Activated T-helper 2 cell treated with anti-CD3 and anti-CD28 coated beads, Interferon-gamma antibody, Interleukin-2, Interleukin-4, amounts not matched to agents 10 μg/mL and 5 μg/mL and 100 μg/mL, durations not matched to agents 14 hours and 24 hours and 36 hours (primary cell): ENCODE measurements at regions not wholly inside any gene's neighbourhood (a gene's known extent, or its start where the extent isn't known, plus 50 kb on each side); places are given as distances from the start of the nearest gene placed in this dataset.
"Not testable (repeated sequence)": the region's sequence is repeated elsewhere in the genome, so short reads cannot be mapped to it uniquely, and the experiment has no call there.

Experiments used
- DNase-seq: peaks from one replicate; pipeline ENCODE4 v3.0.0; 2021; ENCODE audit warnings: low spot score
- H3K27ac Mint-ChIP-seq: one replicate; pipeline ENCODE4 v1.8.0; 2021; ENCODE audit warnings: mixed read lengths
- H3K27me3 Mint-ChIP-seq: one replicate; pipeline ENCODE4 v1.8.0; 2021; ENCODE audit warnings: low read depth, mixed read lengths
- H3K36me3 Mint-ChIP-seq: one replicate; pipeline ENCODE4 v1.8.0; 2021; ENCODE audit warnings: low read depth, mixed read lengths
- H3K4me1 Mint-ChIP-seq: one replicate; pipeline ENCODE4 v1.8.0; 2021; ENCODE audit warnings: low read depth, mixed read lengths
- H3K4me3 Mint-ChIP-seq: one replicate; pipeline ENCODE4 v1.8.0; 2021; ENCODE audit warnings: low read depth, mild to moderate bottlenecking, moderate library complexity, mixed read lengths
- H3K9me3 Mint-ChIP-seq: one replicate; pipeline ENCODE4 v1.8.0; 2021; ENCODE audit warnings: mixed read lengths
- intact Hi-C: fragments of 100-400 bp; cut with micrococcal nuclease; formaldehyde crosslinking; loops from one replicate; pipeline ENCODE4 v1.15.1; 2023

- H3K4me1 Mint-ChIP-seq, result peaks cover 25% of the 10 kb centered on the region
- H3K36me3 Mint-ChIP-seq, result no peaks in the 10 kb centered on the region
- no peak for DNase-seq
- peaks cover 5% of the 10 kb centered on the region for H3K9me3 Mint-ChIP-seq
- H3K27ac Mint-ChIP-seq, result no peak overlapping the region
- no peak overlapping the region for H3K4me3 Mint-ChIP-seq
- intact Hi-C loops, result loop anchor here (5.0 to 10.0 kb wide), 2 partner anchors 148 to 245 kb away; no protein-coding TSS in a partner anchor
- H3K27me3 Mint-ChIP-seq, result no peaks in the 10 kb centered on the region
Measured at GRCh38 chr1:193456811-193457280, 270.4 kb upstream of the B3GALT2 start.

DNA sequence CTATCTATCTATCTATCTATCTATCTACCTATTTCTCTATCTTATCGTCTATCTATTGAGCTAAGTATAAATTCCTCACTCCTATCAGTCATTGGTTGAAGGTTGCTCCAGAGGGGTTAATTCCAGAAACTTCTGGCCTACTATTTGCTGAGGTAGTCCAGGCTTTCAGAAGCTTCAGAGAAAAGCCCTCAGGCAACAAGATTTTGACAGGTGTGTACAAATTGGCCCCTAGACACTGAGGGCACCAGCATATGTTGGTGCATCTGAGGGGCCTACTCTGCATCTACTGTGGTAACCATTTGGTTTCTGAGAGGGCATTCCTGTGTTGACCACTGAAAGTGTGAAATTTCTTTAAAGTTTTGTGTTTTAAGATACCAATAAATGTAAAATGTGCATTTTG lies 265.2 kb upstream of the B3GALT2 start:
- Mint-ChIP-seq H3K36me3 (peaks cover 8% of the 10 kb centered on the region), H3K4me1 (peaks cover 19% of the 10 kb centered on the region), H3K27me3 (no peaks in the 10 kb centered on the region), H3K9me3 (peaks cover 17% of the 10 kb centered on the region), H3K27ac (no peak overlapping the region), H3K4me3 (no peak overlapping the region)
- intact Hi-C loops, result loop anchor here (10.0 kb wide), 1 partner anchor 153 kb away; no protein-coding TSS in a partner anchor
- no peak for DNase-seq

DNA sequence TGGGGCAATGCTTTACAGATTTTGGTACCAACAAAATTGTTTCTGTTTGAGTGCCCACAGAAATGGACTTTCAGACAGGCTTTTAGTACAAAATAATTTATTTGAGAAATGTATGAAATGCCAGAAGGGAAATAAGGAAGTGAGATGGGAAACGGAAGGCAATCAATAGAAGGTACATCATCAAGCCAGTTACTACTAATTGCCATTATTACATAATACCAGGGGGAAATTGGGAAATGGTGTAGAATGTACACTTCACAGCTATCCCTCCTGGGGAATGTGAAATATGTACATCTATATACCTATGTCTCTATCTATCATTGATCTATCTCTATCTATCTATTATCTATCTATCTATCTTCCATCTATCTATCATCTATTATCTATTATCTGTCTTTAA lies 264.6 kb upstream of the B3GALT2 start:
- H3K9me3 Mint-ChIP-seq, result peaks cover 17% of the 10 kb centered on the region
- no peak for DNase-seq
- intact Hi-C loops, result loop anchor here (10.0 kb wide), 1 partner anchor 154 kb away; no protein-coding TSS in a partner anchor
- H3K36me3 Mint-ChIP-seq, result peaks cover 8% of the 10 kb centered on the region
- H3K27ac Mint-ChIP-seq, result no peak overlapping the region
- peaks cover 19% of the 10 kb centered on the region for H3K4me1 Mint-ChIP-seq
- no peak overlapping the region for H3K4me3 Mint-ChIP-seq
- H3K27me3 Mint-ChIP-seq, result no peaks in the 10 kb centered on the region

DNA sequence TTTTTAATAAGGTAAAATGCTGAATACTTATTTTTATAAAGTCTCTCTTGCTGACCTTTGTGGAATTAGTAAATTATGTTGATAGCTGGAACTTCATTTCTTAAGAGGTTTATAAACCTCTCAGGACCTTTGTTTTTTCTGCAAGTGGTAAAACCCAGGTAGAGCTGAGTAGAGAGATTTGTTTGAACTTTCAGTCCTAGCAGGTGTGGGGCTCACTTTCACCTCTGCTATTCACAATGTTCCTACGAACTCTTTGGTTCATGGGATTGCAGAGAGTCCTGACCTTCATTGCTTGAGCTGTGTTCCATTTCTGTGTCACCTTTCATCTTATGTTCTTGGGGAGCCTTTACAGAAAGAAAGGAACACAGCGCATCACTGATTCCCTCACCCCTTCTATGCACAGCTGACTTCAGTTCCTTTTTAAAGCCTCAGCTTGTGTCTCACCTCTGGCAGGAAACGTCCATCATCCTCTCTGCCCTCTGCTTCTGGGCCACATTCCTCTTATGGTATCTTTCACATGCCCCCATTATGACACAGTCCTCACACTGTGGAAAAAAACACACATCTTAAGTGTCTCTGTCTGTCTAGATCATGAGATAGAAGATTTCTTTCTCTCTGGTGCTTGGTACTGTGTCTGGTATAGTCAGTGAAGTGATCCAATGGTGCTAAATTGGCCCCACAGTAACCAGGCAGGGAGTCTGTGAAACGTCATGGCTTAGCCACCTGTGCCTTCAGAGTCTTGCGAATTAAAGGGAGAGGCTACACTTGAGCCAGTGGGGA lies 262.5 kb upstream of the B3GALT2 start:
- peaks cover 17% of the 10 kb centered on the region for H3K9me3 Mint-ChIP-seq
- peak overlapping the region; percentile 27 for H3K4me3 Mint-ChIP-seq
- peak overlapping the region; percentile 59 for H3K27ac Mint-ChIP-seq
- intact Hi-C loops, result no loop called here
- H3K36me3 Mint-ChIP-seq, result peaks cover 8% of the 10 kb centered on the region
- H3K4me1 Mint-ChIP-seq, result peaks cover 19% of the 10 kb centered on the region
- no peak for DNase-seq
- no peaks in the 10 kb centered on the region for H3K27me3 Mint-ChIP-seq

DNA sequence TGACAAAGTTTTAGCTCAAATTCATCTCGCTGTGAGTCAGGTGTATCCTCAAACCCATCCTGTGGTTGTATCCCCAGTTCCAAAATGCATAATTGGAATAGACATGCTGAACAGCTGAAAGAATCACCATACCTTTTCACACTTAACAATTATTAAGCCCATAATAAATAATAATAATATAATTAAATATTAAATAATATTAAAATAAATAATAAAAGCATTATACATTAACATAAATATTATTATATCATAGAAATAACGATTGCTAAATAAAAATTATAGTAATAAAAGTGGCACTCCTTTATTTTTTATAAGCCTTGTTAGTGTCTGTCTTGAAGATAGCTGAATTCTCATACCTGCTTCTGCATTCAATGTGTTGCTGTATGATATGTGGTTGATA lies 257.5 kb upstream of the B3GALT2 start:
- peaks cover 21% of the 10 kb centered on the region for H3K36me3 Mint-ChIP-seq
- intact Hi-C loops, result no loop called here
- DNase-seq, result no peak

DNA sequence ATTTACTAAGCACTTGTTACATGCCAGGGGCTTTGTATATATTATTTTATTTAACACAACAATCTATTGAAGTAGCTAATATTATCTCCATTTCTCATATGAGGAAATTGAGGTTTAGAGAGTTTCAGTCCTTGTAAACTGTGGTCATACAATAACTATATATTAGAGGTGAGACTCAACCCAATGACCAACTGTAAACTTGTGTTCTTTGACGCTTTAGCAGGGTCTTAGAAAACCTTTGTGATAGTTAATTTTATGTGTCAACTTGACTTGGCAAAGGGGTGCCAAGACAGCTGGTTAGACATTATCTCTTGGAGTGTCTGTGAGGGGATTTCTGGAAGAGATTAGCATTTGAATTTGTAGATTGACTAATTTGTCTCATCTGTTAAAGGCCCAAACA lies 252.4 kb upstream of the B3GALT2 start:
- peaks cover 28% of the 10 kb centered on the region for H3K4me1 Mint-ChIP-seq
- intact Hi-C loops, result no loop called here
- H3K36me3 Mint-ChIP-seq, result peaks cover 49% of the 10 kb centered on the region
- H3K9me3 Mint-ChIP-seq, result peaks cover 47% of the 10 kb centered on the region
- no peak overlapping the region for H3K4me3 Mint-ChIP-seq
- no peaks in the 10 kb centered on the region for H3K27me3 Mint-ChIP-seq
- no peak for DNase-seq
- no peak overlapping the region for H3K27ac Mint-ChIP-seq

More for the DNA sequence above, 257.5 kb upstream of the B3GALT2 start:
- peaks cover 16% of the 10 kb centered on the region for H3K9me3 Mint-ChIP-seq
- no peak overlapping the region for H3K4me3 Mint-ChIP-seq
- no peaks in the 10 kb centered on the region for H3K27me3 Mint-ChIP-seq
- peaks cover 9% of the 10 kb centered on the region for H3K4me1 Mint-ChIP-seq
- H3K27ac Mint-ChIP-seq, result no peak overlapping the region

DNA sequence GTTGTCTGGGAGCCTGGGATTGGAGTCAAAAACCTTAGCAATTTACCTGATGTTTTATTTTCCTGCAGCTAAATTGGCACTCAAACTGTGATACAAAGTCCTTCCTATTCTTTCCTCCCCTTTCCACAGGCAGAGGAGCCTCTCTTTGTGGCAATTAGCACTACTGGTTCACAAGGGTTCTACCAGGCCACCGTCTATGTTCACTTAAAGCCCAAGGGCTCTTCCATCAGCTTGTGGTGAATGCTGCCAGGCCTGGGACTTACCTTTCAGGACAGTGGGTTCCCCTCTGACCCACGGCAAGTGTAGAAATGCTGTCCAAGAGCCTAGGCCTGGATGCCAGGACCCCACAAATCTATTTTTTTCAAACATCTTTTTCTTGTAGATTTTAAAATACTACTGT lies 251.9 kb upstream of the B3GALT2 start:
- no peak overlapping the region for H3K4me3 Mint-ChIP-seq
- H3K9me3 Mint-ChIP-seq, result peaks cover 52% of the 10 kb centered on the region
- no peak for DNase-seq
- peaks cover 53% of the 10 kb centered on the region for H3K36me3 Mint-ChIP-seq
- peaks cover 28% of the 10 kb centered on the region for H3K4me1 Mint-ChIP-seq
- no peaks in the 10 kb centered on the region for H3K27me3 Mint-ChIP-seq
- H3K27ac Mint-ChIP-seq, result no peak overlapping the region
- intact Hi-C loops, result no loop called here

- no peak overlapping the region for H3K4me3 Mint-ChIP-seq
- H3K4me1 Mint-ChIP-seq, result peaks cover 28% of the 10 kb centered on the region
- intact Hi-C loops, result no loop called here
- no peak for DNase-seq
- H3K36me3 Mint-ChIP-seq, result peaks cover 55% of the 10 kb centered on the region
- no peak overlapping the region for H3K27ac Mint-ChIP-seq
- H3K9me3 Mint-ChIP-seq, result peaks cover 57% of the 10 kb centered on the region
- H3K27me3 Mint-ChIP-seq, result no peaks in the 10 kb centered on the region
Measured at GRCh38 chr1:193437785-193438184, 251.4 kb upstream of the B3GALT2 start.

- H3K4me3 Mint-ChIP-seq, H3K27ac Mint-ChIP-seq, DNase-seq, intact Hi-C loops, H3K27me3 Mint-ChIP-seq: not testable (repeated sequence)
- Mint-ChIP-seq H3K36me3 (peaks cover 55% of the 10 kb centered on the region), H3K9me3 (peaks cover 62% of the 10 kb centered on the region), H3K4me1 (peaks cover 28% of the 10 kb centered on the region)
Measured at GRCh38 chr1:193437333-193437732, 250.9 kb upstream of the B3GALT2 start.

- H3K36me3 Mint-ChIP-seq, result peaks cover 55% of the 10 kb centered on the region
- H3K27me3 Mint-ChIP-seq, result no peaks in the 10 kb centered on the region
- peaks cover 70% of the 10 kb centered on the region for H3K9me3 Mint-ChIP-seq
- no peak overlapping the region for H3K27ac Mint-ChIP-seq
- DNase-seq, result no peak
- H3K4me3 Mint-ChIP-seq, result no peak overlapping the region
- intact Hi-C loops, result no loop called here
- H3K4me1 Mint-ChIP-seq, result peaks cover 30% of the 10 kb centered on the region
Measured at GRCh38 chr1:193435781-193436180, 249.4 kb upstream of the B3GALT2 start.

GRCh38 chr1:193434319-193434718 lies 247.9 kb upstream of the B3GALT2 start:
- H3K36me3 Mint-ChIP-seq, result peaks cover 42% of the 10 kb centered on the region
- DNase-seq, result no peak
- H3K4me3 Mint-ChIP-seq, result no peak overlapping the region
- intact Hi-C loops, result no loop called here
- peaks cover 60% of the 10 kb centered on the region for H3K9me3 Mint-ChIP-seq
- no peak overlapping the region for H3K27ac Mint-ChIP-seq
- H3K27me3 Mint-ChIP-seq, result no peaks in the 10 kb centered on the region
- peaks cover 31% of the 10 kb centered on the region for H3K4me1 Mint-ChIP-seq

DNA sequence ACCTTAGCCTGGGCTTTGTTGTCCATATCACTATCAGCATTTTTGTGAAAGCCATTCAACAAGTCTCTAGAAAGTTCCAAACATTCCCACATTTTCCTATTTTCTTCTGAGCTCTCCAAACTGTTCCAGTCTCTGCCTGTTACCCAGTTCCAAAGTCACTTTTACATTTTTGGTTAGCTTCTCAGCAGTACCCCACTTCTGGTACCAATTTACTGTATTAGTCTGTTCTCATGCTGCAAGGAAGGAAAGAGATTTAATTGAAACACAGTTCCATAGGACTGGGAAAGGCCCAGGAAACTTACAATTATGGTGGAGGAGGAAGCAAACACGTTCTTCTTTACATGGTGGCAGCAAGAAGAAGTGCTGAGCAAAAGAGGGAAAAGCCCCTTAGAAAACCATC lies 247.2 kb upstream of the B3GALT2 start:
- Mint-ChIP-seq H3K9me3 (peaks cover 54% of the 10 kb centered on the region), H3K36me3 (peaks cover 36% of the 10 kb centered on the region), H3K4me1 (peaks cover 25% of the 10 kb centered on the region), H3K27me3 (no peaks in the 10 kb centered on the region), H3K27ac (no peak overlapping the region), H3K4me3 (no peak overlapping the region)
- DNase-seq, result no peak
- intact Hi-C loops, result no loop called here

- Mint-ChIP-seq H3K4me1 (peaks cover 21% of the 10 kb centered on the region), H3K27me3 (no peaks in the 10 kb centered on the region), H3K4me3 (no peak overlapping the region), H3K36me3 (peaks cover 35% of the 10 kb centered on the region), H3K27ac (no peak overlapping the region), H3K9me3 (peaks cover 54% of the 10 kb centered on the region)
- intact Hi-C loops, result no loop called here
- DNase-seq, result no peak
Measured at GRCh38 chr1:193432979-193433587, 246.7 kb upstream of the B3GALT2 start.
